ENCODE measurements at regions not wholly inside any gene's neighbourhood (a gene's known extent, or its start where the extent isn't known, plus 50 kb on each side); places are given as distances from the start of the nearest gene placed in this dataset.
A peak's percentile ranks its signal among the peaks of the same experiment; 100 is the strongest.
"Not testable (repeated sequence)": the region's sequence is repeated elsewhere in the genome, so short reads cannot be mapped to it uniquely, and the experiment has no call there.

DNA sequence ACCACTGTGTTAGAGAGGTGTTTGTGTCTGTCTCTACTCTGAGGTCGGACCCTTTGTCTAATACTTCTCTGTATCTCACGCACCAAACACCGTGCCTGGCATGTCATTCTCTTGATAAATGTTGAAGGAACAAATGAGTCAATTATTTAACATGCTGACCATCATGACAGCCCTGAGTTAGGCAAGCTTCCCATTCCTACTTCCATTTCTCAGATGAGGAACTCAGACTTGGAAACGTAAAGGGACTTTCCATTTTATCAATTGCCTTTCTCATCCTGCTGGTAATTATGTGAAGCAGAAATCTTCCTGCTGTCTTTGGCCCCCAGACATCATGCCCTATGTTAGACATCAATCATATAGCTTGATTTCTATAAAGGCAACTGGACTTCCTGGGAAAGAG is 227.0 kb upstream of the ECI2 start:
- no peak for DNase-seq (ENCODE audit: low read depth in 4 of 4, low spot score in 3 of 4)

DNA sequence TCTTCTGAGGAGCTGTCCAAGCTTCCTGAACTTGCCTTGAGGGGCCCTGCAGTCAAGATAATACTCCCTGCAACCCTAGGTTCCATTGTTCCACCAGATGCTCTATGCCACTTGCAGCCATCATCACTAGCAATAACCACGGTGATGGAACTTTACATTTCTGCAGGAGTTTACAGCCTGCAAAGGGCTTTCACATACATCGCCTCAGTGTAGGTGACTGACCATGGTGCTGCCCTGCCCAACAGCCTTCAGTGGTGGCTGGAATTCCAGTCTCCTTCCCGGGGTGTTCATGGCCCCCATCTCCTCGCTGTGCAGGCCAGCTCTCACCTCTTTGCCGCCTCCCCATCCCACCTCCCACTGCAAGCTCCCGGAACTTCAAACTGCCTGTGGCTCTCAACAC is 225.5 kb upstream of the ECI2 start:
- no peak for DNase-seq (ENCODE audit: low read depth in 4 of 4, low spot score in 3 of 4)

DNA sequence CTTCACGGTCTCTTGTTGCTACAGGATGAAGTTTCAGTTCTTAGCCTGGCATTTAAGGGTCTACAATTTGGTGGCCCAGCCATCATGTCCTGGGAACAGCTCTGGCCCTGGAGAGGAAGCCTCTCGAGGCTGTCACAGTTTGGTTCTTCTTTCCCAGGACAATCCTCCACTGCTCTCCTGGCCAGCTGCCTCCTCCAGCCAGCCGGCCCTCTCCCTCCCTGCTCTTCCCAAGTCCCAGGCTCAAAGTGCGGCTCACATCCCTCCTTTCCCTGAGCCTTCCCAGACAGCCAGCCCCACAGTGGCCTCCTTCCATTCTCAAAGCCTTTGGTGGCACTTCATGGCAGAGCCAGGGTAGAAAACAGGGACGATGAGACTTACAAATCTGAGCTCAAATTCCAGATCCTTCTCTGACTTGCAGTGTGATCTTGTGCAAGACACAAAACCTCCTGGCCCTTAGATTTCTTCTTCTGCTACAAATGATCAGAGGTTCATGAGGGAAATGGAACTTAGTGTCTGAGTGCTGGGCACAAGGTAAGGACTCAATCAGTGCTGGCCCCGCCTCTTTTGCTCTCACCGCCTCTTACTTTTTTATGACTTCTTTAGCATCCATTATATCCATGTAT is 223.8 kb upstream of the ECI2 start:
- no peak for DNase-seq (ENCODE audit: low read depth in 4 of 4, low spot score in 3 of 4)

DNA sequence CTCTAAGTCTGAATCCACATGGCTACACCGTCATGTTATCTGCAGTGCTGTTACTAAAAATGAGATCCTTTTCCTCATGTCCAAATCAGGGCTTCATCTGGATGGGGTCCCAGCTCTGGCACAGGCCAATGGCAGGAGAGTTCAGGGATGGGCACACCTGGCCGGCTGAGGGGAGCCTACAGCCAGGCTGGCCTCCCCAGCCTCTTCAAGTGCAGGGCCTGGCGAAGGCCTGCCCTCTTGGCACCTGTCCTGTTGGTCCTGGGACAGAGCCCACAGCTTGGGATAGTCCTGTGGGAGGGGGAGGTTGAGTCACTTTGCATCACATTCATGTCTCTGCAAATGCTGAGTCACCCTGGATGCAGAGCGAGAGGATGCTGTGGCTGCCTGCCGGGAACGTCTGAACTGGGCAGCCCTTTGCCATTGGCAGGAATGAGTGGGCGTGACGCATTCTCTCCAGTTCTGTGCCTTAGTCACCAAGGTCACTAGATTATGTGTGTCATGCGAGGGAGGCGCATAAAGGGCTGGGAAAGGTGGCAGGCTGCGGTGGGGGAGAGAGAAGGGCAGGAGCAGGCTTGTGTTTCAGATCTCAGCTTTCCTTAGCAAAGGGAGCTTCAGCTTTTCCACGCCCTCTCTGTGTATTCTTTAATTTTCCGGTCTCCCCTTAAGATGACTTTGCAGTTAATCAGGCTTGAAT is 223.2 kb upstream of the ECI2 start:
- peak; percentile 35 to 66 (median 55) for DNase-seq (ENCODE audit: low read depth in 4 of 4, low spot score in 3 of 4)

DNA sequence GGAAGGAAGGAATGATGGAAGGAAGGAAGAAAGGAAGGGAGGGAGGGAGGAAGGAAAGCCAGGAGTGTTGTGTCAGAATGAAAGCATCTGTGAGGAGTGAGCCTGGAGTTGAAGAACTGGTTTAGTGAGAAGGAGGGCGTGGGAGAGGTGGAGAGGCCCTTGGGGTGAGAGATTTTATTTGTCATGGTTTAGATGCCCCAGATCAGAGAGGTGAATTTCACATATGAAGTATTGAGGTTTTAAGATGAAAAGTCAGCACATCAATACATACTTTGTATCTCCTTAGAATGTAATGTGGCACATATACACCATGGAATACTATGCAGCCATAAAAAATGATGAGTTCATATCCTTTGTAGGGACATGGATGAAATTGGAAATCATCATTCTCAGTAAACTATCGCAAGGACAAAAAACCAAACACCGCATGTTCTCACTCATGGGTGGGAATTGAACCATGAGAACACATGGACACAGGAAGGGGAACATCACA is 222.3 kb upstream of the ECI2 start:
- DNase-seq (ENCODE audit: low read depth in 4 of 4, low spot score in 3 of 4), result not testable (repeated sequence)

DNA sequence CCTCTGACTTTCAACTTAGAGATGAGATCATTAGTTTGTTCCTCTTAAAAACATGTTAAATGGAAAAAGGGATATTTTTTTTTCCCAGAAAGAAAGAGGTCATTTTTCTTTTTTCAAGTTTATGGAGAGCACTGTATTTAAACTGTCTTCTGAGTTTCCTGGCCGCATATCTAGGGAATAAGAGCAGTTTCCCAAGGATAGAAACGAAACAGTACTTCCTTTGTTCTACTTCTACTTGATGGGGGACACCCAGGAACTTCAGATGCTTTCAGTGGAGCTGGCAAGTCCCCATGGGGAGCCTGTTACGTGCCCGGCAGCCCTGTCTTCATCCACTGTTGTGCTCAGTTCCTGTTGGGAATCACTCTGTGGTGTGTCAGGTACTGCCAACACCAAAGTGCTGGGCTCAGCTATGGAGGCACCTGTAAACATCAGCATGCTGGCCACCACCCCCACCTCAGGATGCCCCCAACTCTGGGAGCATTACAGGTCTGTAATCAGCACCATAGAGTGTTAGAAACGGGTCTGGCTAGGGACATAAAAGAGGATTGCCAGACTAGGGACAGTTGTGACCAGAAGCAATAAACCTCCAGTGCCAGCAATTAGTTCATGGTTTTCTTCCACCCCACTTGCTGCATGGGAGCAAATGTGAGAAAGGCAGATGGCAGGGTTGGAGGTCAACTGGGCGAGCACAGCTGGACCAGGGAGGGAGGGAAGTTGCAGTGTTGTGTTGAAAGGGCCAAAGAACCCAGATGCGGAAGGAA is 221.7 kb upstream of the ECI2 start:
- no peak for DNase-seq (ENCODE audit: low read depth in 4 of 4, low spot score in 3 of 4)

DNA sequence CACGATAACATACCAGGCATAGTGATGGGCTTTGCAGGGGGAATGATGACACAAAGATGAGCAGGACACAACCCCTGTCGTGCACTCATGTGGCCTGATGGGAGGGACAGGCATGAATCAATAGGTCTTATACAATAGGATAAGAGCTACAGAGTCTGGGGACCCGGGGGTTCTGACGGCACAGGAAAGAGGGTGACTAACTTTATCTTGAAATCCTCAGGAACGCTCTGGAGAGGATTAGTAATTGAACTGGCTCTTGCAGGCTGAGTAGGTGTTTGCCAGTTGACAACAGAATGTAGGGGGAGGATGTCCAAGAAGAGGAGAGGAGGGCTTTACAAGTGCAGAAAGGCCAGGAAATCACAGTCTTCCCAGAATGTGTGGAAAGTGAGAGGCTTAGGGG is 219.9 kb upstream of the ECI2 start:
- no peak for DNase-seq (ENCODE audit: low read depth in 4 of 4, low spot score in 3 of 4)

DNA sequence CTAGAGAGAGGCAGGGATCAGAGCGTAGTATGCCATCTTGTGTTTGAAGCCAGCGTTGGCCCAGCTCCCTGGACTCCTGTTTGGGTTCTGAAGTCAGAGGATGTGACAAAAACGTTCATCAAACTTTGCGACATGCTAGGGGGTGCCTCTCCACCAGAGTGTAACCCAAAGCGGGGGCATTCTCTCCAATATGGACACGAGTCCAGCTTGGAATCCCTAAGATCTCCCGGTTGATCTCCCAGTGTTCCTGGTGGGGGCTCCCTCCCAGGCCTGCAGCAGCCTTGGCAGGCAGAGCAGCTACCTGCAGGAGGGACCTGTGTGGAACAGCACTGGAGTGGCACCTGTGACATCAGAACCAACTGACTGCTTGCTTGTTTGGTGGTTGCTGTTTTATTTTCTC is 218.8 kb upstream of the ECI2 start:
- no peak for DNase-seq (ENCODE audit: low read depth in 4 of 4, low spot score in 3 of 4)

DNA sequence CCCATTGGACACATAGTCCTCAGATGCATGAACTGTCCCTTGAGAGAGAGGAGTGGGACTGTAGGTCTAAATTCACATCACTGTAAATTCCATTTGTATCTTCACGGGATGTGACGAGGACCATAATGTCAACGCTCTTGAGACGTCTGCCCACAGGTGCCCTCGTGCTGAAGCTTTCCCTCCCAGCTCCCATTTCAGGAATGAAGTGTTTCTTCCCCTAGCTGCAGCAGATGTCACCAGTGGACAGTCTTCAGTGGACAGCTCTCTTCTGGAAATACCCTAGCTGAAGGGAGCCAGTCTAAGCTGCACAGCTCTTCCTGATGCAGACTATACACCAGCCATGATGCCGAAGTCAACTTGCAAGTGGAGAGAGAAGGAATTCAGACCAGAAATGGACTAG is 217.4 kb upstream of the ECI2 start:
- DNase-seq (ENCODE audit: low read depth in 4 of 4, low spot score in 3 of 4), result no peak

DNA sequence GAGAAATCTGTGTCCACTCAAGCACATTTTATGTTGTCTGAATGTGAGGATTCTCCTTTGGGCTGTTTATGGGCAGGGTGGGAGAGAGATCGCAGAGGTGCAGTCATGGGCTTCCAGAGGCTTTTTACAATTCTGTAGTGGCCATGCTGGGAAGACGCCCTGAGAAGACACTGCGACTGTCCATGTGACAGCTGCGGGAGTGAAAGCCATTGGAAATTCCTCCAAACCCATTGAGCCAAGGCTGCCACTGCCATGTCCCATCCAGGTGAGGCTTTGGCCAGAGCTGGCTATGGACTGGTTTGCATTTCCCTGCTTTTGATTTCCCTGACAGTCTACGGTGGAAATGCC is 216.9 kb upstream of the ECI2 start:
- no peak for DNase-seq (ENCODE audit: low read depth in 4 of 4, low spot score in 3 of 4)

DNA sequence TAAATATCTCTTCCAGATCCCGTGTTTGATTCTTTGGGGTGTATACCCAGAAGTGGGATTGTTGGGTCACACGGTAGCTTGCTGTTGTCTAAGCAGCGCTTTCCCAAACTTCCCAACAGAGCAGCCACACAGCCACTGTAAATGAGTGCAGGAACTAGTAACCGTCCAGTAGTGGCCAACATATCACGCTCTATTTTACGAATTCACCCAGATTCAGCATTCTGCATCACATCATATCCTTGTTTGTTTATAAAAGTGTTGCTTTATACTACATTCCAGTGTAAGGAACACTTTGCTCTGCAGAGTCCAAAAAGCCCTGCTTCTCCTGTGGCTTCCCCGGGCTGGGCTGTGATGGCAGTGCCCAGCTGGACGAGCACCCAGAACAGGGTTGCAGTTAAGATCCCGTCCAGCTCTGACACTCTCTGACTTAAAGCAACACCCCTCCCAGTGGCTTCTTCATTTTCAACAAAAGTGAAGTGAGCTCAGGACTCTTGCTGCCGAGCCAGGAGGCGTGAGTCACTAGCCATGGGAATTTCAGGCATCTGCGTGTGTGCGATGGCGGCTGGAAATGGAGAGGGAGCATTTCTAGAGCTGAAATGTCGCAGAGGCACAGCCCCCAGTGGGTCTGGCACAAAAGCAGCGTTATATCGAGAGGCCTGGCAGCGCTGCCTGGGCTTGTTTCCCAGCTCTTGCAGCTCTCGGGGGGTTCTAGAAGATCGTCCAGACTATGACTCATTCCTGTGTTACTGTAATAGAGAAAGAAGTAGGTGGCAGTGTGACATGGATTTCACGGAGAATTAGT is 216.3 kb upstream of the ECI2 start:
- no peak for DNase-seq (ENCODE audit: low read depth in 4 of 4, low spot score in 3 of 4)

DNA sequence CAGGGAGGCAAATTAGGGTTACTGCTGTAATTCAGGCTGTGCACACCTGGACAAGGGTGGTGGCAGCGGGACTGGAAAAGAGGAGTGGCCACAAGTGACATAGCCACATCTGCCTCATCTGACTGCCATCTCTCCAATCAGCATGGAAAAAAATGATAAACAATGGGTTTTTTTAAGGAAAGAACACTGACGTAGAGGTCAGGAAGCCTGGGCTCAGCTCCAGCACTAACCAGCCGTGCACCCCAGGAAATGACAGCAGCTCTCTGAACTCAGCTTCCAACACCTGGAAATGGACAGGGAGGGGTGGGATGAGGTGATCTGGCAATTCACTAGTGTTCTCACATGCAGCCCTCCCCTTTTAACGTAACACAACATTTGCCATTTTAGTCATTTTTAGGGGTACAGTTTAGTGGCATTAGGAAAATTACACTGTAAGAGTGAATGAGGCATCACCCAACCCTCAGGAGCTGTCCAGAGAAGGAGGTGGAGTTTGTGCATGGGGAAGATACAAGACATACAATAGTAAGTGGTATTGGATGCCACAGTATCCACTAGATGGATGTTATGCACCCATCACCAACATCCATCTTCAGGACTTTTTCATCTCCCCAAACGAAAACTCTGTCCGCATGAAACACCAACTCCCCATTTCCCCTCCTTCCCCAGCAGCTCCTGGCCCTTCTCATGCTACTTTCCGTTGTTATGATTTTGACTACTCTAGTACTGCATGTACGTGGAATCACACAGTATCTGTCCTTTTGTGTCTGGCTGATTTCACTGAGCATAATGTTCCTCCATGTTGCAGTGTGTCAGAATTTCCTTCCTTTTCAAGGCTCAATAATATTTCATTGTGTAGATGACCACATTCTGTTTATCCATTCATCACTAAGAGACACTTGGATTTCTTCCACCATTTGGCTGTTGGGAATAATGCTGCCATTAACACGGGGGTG is 215.5 kb upstream of the ECI2 start:
- no peak for DNase-seq (ENCODE audit: low read depth in 4 of 4, low spot score in 3 of 4)

DNA sequence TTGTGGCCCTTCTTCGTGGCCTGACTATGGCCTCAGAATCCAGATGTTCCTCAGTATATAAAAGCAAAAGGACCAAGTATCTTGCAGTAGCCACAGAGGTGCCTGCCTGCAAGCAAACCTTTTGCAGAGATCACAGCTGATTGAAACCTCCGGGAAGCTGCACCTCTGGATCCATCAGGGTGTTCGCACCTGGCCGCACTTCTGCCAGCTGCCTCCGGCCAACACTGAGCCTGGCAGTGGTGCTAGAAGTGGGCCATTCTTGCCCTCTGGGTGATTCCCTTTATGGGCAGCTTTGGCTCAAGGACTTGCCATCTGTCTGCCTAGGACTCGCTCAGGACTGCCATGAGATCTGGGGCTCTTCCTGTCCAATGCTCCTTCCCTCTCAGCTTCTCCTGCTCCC is 214.6 kb upstream of the ECI2 start:
- DNase-seq (ENCODE audit: low read depth in 4 of 4, low spot score in 3 of 4), result no peak

DNA sequence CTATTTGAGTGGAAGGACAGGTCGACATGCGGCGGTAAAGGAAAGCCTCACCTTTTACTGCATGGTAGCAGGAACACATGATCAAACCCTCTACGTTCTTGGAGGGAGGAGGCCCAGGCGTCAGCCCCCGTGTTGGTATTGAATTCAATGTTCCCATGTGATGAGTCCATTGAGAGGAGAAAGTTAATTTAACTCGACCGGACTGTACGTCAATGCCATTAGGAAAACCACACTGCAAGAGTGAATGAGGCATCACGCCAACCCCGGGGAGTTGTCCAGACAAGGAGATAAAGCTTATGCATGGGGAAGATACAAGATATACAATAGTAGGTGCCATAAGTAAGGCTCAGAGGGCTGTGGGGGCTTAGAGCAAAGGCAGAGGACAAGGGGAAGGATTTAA is 213.9 kb upstream of the ECI2 start:
- DNase-seq (ENCODE audit: low read depth in 4 of 4, low spot score in 3 of 4), result no peak

DNA sequence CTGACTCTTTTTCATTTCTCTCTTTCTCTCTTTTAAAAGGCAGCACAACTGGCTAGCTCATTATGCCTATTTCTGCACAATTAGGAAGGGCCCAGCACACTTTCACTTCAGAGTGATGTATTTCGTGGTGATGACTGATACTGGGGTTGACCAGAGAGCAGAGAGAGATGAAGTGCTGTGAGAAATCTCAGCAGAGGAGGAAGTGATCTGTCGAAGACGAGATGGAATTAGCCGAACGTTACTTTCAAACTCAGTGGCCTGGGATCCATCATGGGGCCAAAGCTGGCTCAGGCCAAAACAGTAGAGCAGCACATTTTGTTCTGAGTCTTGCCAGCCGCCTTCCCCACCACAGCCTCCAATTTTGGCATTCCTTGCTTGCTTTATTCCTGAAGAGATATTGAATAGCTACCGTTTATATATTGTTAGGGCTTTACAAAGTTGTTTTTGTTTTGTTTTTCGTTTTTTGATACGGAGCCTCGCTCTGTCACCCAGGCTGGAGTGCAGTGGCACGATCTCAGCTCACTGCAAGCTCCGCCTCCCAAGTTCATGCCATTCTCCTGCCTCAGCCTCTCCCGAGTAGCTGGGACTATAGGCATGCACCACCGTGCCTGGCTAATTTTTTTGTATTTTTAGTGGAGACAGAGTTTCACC is 213.2 kb upstream of the ECI2 start:
- DNase-seq (ENCODE audit: low read depth in 4 of 4, low spot score in 3 of 4), result no peak

DNA sequence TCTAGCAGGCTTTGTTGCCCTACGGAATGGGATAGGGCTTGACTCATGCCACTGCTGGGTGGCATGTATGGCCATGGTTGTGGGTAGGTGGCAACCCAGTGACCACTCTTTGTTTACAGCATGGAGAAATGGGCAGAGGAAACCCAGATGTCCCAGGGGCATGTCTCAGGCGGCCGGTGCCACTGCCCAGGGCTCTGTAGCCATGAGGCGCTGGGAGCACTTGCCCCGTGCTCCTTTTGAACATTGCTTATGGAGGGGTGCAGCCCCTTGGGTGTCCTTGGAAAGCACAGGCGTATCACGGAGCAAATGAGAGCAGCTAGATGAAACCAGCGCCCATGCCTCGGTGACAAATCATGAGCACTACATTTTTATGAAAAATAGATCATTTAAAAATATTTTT is 212.5 kb upstream of the ECI2 start:
- no peak for DNase-seq (ENCODE audit: low read depth in 4 of 4, low spot score in 3 of 4)

DNA sequence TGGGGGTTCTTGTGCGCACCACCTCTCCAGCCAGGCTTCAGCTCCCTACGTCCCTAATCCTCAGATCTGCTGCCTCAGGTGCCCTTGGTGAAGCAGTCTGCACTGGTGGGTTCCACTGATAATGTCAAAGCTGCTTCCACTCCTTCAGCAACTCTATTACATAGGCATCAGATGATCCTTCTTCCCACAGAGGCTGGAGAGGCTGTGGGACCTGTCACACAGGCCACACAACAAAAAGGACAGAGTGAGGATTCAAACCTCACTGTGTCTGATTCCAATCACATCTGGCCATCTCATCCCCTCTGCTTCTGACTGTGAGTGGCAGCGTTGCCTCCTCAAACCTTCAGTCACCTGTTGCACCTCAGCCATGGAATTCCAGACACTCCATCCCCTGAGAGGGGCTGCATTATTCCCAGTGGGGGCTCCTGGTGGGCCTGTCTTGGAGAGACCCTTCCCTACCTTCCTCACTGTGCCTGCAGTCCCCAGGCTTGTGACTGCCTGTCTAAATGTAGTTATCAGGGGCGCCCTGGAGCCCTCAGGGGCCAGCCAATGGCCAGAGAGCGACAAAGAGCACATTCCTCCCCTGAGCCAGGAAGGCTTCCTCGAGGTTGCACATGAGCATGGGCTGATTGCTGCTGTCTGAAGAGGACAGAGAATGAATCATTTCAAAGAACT is 211.4 kb upstream of the ECI2 start:
- no peak for DNase-seq (ENCODE audit: low read depth in 4 of 4, low spot score in 3 of 4)

DNA sequence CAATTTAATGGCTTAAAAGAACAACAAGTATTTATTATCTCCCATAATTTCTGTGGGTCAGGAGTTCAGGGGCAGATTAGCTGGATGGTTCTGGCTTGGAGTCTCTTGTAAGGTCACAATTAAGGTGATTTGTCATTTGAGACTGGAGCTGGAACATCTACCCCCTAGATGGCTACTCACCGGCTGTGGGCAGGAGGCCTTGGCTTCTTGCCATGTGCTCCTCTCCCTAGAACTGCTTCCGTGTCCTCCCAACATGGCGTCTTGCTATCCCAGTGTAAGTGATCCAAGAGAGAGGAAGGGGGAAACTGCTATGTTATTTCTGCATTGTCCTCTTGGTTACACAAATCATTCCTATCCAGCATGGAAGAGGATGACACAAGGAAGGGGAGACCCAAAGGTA is 210.2 kb upstream of the ECI2 start:
- no peak for DNase-seq (ENCODE audit: low read depth in 4 of 4, low spot score in 3 of 4)

DNA sequence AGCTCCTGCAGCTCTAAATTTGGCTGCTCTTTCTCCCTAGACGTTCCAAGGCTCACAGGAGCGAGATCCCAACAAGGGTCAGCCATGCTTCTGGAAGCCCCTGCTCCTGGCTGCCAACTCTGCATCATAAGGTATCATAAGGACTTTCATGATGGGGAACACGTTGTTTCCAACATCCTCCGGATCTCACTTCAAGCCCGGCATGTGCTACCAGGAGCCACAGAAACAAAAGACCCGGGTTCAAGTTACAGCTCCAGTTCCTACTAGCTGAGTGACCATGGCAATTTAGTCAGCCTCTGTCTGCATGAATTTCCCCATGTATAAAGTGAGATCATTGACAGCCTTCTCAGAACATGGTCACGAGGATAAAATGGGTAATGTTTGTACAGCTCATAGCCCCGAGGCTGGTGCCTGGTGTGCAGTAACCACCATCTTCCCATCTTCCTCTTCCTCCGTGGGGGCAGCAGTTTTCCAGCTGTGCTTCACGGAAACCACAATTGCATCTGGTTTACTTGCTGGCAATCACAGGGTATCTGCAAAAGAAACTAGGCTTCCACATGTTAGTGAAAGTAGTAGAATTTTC is 209.0 kb upstream of the ECI2 start:
- no peak for DNase-seq (ENCODE audit: low read depth in 4 of 4, low spot score in 3 of 4)
